ENCODE measurements at regions not wholly inside any gene's neighbourhood (a gene's known extent, or its start where the extent isn't known, plus 50 kb on each side); places are given as distances from the start of the nearest gene placed in this dataset.
"Not testable (repeated sequence)": the region's sequence is repeated elsewhere in the genome, so short reads cannot be mapped to it uniquely, and the experiment has no call there.

DNA sequence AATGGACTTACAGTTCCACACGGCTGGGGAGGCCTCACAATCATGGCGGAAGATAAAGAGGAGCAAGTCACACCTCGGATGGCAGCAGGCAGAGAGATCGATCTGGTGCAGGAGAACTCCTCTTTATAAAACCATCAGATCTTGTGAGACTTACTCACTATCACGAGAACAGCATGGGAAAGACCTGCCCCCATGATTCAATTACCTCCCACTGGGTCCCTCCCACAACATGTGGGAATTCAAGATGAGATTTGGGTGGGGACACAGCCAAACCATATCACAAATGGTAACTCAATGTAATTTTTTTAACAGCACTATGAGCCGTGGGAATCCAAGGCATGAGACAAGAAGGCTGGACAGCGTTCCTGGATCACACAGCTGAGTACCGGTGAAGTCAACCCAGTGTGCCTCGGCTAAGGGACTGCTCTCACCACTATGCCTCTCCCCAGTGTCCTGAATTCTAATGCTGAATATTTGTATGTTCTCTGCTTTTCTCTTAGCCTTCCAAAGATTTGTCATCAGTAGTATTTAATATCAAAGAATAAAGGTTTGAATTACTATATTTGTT is 84.3 kb downstream of the IRS2 start:
- not testable (repeated sequence) for DNase-seq

DNA sequence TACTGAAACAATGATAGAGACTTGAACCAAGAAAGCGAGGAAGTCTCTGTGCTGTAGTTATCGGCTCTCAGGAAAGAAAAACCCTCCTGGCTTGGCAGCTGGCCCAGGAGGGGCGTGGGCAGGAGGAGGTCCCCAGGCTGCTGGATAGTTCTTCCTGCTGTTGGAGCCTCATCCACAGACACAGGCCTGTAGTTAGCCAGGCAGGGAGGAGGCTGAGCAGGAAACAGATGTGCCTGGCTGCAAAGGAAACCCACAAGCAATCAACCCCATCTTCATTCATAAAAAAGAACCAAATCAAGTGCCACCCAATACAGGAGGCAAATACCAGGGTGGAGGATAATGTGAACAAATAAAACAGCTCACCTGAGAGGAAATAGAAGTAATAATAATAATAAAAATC is 86.2 kb downstream of the IRS2 start:
- DNase-seq: peak; percentile 99

DNA sequence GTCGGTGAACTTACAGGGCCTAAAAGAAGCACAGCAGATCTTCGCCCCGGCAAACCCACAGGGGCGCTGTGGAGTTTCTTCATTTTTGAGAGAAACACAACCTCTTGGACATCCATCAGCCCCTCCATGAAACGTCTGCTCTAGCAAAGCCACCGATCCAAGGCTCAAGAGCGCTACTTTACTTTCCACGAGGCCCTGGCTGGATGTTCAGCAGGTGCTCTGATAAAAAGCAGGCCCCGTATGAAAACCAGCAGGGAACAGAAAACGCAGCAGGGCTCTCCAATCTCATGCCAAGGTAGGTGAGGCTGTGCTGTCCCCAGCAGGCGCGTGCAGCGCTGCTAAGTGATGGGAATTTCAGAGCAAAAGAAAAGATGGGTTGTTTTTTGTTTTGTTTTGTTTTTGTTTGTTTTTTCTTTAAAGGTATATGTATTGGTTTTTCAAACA is 86.7 kb downstream of the IRS2 start:
- peak; percentile 47 to 49 for DNase-seq

DNA sequence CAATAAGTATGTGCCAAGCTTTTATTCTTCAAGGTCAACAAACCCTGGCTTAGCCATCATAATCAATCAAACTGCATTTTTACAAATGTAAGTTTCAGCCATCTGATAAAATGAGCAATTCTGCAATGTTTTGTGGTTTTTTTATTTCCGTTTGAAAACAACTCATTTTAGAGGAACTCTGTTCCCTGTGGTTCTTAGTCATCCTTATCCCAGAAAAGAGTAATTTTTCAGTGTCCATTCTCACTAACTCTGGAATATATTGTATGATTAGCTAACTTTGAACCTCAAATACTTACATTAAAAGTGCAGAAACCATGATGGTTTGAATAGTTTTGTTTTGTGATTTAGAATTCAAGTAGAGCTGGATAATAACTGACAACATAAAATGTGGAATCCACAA is 87.6 kb downstream of the IRS2 start:
- peak; percentile 29 to 50 for DNase-seq

DNA sequence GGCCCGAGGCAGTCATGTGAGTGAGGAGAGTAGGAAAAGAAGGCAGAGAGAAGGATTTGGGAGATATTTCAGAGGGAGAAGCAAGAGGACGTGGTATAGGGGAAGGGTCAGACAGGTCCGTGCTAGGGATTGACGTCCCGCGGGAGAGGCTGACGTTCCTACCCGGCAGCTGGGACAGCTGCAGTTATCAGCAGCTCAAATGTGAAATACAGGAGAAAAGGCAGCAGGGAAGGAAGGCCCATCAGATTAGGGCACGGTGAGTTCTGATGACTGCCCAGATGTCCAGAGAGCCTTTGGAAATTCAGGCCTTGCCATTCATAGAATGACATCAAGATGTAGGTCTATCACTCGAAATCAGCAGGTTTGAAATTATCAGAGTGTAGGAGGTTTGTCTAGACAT is 88.4 kb downstream of the IRS2 start:
- no peak for DNase-seq

DNA sequence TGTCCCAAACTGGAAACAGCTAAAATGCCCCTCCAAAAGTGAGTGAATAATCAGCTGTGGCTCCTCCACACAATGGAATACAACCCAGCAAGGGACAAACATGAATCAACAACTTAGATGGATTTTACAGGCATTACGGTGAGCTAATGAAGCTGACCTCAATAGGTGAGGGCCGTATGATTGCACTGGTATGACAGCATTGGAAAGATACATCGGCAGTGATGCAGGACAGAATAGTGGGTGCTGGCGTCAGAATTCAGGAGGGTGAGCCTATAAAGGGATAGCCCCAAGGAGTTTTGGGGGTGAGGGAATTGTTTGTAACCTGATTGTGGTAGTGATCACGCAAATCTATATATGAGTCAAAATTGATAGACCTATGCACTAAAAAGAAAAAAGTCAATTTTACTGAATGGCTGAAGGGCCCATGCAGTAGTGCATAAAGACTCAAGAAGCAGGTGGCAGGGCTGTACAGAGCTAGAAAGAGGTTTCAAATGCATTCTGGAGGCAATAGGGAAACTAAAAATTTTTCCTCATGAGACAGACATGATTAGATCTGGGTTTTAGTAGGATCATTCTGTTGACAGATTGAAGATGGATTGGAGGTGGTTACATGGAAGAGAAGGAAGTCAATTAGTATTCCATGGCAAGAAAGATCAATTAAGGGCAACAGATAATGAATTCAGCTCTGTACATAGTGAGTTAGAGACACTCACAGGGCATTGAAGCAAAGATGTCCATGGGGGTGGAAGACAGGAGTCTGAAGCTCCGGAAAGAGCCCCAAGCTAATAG is 90.8 kb downstream of the IRS2 start:
- no peak for DNase-seq

DNA sequence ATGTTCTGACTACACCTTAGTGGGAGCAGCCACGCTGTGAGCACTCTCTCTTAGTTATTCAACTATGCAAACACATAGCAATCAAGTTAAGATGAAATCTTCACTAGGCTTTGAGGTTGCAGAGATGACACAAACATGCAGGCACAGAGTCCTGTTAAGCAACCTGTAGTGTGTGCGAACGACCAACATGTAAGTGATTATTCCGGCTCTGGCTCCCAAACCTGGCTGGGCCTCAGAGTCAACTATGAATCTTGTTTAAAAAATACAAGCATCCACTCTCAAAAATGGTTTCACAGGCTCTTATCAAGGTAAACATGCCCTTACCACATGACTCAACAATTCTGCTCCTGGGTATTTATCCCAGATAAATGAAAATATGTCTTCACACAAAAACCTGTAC is 91.4 kb downstream of the IRS2 start:
- DNase-seq: no peak

DNA sequence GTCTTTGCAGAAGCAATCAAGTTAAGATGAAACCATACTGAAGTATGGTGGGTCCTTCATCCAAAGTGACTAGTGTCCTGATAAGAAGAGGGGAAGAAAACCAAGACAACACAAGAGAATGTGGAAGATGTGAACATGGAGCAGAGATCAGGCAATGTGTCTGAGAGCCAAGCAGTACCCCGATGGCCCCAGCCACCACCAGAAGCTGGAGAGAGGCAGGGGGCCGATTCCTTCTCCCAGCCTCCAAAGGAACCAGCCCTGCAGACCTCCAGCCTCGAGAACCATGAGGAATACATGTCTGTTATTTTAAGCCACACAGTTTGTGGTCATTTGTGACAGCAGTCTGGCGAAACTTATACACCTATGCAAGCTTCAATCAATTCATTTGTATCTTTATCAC is 93.2 kb downstream of the IRS2 start:
- no peak for DNase-seq

DNA sequence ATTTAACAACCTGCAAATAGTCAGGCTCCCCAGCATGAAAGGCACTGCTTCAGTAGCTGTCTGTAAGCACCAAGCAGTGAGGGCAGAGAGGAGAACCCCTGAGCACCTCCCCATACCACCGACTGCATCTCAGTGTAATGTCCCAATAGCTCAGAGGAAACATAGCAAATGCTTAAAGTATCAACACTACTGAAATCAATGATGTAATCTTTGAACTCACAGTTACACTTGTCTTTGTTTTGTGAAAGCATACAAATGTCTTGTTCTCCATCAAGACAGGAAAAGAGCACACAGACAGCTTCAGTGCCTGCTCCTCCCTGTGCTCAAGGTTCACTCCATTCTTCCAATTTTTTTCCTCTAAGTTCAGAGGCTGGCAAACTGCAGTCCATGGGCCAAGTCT is 94.7 kb downstream of the IRS2 start:
- DNase-seq: no peak

DNA sequence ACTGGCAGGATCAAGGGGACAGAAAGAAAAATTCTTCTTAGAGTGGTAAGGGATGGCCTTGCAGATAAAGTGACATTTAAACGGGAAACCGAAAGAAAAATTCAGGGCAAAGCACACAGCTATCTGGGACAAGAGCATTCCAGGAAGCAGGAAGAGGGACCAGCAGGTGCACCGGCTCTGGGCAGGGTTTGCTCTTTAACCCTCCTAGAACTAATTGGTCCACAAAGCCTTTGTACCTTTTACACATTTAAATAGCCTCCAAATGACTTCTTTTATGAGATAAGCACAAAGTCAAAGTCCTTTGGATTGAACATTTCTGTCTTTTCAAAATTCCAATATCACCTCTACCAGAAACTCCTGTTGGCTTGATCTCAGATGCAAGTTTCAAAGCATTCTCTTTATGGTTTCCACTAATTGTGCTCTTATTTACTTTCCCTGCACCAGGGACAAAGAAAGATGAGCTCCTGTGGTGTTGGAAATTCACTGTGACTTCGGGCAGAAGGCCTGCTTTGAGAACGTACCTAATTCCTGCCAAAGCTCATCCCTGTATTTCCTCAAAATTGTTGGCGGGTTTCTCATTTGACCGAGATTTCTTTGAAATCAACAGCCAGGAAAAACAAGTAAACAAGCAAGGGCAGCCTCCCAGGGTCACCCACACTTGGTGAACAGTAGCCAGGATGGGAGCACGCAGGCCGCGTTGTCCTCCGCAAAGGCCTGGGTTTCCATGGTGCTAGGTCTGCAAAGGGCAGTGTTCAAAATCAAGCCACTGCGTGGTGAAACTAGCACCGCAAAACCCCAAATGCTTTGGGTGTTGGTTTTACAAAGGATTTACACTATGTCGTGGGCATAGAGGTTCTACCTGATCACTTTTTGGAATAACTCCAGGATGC is 98.6 kb downstream of the IRS2 start:
- DNase-seq: no peak

DNA sequence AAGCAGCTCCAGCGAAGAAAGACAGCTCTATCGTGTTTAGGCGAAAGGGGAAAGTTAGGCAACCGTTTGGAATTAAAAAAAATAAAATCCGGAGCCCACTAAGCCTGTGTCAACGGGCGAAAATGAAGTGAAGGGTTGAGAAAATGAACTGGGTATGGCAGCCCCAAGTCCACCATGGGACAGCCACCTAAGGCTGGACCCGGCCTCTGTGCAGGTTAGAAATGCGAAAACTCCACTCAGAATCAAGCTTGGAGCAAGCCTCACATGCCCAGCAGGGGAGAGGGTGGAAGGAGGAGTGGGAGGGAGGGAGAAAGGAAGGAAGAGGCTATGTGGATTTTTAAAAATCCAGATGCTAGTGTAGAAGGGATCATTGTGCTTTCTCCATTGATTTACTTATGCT is 101.2 kb downstream of the IRS2 start:
- no peak for DNase-seq

DNA sequence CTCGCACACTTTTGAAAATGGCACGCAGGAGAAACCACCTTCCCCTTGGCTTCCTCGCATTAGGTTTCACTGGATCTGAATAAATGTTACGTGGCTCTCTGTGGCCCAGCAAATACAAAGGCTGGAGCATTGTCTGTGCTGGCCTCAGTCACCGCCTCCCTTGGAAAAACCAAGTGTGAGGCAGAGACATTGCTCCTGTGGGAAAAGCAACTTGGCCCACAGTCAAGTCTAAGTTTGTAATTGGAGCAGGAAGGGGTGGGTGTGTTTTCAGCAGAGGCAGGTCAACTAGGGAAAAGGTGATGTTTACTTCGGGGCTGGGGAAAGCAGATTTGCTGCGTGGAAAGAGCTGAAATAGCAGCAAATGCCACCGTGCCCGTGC is 101.6 kb downstream of the IRS2 start:
- no peak for DNase-seq

DNA sequence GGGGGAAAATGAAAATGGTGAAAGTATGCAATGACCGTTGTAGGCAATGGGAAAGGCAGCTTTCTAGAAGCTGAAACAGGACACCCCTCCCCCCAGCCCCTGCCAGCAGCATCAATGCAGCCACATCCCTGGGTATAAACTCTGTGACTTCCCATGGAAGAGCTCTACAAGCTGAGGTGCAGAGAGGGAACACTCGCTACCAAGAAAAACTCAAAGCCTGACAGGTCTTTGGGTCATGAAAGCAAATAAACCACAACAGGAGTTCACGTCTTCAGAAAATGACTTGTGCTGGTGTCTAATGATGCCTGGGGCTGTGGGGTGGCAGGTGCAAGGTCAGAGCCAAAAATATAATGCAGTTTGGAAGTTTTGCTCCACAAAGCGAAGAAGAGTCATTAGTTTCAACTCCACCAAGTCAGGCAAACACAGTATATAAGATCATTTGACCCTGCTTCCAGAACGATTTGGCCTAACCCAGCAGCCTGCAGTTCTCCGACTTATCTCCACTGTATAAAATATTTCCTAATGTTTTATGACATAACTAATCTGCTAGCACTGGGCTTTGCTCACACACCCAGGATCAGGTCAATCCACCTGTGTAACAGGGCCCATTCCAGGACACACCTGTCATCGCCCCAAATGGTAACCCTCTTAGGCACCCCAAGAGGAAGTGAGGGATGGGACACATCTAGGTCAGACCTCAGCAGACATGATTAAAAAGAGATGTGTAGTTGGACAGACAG is 102.1 kb downstream of the IRS2 start:
- no peak for DNase-seq

DNA sequence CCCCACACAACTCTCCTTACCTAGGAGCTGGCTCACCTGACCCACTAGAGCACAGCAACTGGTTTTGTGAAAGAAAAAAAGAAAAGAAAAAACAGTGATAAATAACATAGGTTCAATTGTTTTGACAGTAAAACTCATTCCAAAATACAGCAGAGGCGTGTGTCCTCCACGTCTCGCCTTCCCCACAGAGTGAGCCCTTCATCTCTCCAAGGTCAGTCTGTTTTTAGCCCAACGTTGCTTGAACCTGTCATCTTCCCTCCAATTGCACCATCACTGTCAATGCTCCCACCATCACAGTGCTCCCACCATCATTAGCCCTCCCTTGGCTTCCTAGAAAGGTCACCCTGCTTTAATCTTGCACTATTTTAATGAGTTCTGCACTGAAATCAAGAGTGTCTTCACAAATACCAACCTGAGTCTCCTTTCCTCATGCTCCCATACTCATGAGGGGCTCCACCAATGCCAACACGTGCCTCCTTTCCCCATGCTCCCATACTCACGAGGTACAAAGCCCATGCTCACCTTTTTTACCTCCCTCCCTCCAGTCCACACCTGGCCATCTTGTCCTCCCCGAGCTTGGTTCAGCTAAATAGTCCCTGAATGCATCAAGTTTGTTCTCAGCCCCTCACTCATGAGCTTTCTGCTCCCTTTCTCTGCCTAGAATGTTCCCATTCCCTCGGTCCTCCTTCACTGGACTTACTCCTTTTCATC is 103.7 kb downstream of the IRS2 start:
- no peak for DNase-seq

DNA sequence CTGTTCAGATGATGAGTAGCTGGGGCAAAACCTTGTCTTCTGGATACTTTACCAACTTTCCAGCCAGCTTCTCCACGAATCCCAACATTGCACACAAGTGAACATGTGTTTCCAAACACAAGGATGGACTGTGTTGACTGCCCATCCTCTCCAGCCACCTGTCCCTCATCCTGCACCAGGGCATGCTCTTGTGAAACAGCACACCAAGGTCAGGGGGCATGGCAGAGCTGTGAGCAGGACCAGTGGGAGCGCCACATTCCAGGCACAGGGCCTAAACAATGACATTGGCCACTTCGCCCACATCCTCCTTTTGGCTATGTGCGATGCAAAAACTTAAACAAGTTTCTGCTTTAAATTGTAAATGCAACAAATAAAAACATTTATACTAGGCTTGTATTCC is 105.5 kb downstream of the IRS2 start:
- no peak for DNase-seq

DNA sequence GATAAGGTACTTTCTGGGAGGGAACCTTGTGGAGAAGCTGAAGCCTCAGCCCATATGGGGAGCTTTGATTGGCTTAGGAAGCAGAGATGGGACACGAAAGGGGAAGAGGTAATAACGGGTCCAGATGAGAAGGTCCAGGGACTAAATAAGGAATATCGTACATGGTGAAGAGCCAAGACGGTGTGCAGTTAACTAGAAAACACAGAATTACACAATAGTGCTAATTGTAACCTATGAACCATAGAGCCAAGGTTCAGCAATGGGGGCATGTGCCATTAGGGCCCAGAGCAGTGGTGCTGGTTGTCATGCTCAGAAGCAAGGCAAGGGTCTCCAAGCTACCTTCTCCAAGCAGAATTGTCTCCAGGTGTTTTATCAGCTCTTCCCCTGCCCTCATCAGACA is 106.1 kb downstream of the IRS2 start:
- no peak for DNase-seq

DNA sequence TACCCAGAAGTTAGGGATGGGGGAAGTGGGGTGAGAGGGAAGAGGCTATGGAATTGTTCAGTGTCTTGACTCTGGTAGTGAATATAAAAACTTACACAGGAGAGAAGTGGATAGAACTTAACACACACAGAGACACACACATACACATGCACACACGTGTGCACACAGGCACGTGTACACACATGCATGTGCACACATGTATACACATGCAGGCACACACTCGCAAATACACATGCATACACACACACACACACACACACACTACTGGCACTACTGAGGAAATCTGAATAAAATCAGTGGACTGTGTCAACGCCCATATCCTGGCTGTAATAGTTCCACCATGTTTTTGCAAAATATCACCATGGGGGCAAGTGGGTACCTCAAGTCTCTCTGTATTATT is 107.9 kb downstream of the IRS2 start:
- DNase-seq: no peak

DNA sequence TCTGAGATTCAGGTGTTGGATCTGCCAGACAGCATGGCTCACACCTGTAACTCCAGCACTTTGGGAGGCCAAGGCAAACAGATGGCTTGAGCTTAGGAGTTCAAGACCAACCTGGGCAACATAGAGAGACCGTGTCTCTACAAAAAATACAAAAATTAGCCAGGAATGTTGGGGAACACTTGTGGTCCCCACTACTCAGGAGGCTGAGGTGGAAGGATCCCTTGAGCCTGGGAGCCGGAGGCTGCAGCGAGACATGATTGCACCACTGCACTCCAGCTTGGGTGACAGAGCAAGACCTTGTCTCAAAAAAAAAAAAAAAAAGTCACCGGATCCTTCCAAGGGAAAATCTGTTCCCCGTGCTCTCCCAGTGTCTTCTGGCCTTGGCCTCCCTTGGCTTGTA is 109.2 kb downstream of the IRS2 start:
- DNase-seq: no peak

DNA sequence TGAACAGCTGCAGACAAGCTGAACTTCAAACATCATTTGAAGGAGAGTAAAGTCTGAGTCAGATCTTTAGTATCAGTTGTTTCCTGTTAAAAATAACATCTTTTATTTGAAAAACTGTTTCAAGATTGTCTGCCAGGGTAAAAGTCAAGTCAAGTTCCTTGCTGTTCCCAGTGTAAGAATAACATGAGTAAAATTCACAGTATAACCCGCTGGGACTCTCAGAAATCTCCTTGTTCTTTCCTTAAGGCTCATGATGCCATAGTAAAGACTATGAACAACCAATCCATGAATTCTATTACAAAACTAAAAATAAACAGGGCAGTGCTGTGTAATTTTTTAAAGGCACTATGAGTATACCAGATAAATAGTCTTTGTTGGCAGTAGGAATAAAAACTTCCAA is 112.9 kb downstream of the IRS2 start:
- DNase-seq: no peak

DNA sequence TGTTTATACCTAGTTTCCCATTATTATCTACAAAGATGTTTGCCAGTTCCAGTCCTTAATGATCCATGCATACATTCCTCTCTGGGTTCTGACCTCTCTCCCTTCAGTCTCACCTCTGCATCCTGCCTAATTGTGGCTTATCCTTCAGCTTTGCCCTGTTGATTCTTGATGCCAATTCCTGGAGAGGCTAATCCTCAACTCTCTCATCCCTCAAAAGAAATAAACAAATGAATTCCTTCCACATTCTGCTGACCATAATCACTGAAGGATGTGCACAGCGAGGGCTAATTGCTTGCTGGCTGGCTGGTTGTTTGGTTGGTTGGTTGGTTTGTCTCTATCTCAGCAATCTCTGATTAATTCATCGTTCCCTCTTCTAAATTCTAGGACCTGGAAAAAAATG is 113.8 kb downstream of the IRS2 start:
- DNase-seq: no peak

DNA sequence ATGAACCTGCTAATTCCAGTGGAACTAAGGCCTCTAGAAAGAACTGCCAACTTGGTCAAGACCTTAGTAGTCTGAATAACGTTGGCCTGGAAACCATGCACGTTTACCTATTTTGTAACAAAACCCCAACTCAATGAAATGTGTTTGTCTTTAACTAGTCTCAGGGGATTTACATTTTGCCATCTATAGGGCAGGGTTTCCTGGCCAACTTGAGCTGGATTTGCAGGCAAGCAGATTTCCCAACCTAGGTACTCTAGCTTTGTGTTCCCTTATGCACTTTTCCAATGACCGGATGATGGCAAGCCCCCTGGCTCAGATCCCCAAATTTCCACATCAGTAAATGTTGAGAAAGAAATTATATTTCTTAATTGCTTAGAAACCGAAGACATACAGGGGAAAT is 114.5 kb downstream of the IRS2 start:
- no peak for DNase-seq

DNA sequence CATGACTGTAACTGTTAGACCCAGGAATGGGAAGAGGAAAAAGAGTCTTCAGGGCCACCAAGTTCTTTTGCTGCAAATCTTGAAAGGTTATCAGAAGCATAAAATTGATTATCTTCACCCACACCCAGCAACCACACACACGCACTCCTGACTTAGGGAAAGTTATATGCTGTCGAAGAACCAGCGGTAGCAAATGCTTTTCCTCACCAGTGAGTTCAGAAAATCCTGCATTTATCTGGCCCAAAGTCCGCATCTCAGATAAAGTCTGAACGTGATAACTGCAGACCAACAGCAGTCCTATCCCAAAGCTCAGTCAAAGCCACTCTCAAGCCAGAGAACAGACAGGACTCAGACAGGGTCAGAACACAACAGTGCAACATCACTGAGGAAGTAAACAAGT is 115.6 kb downstream of the IRS2 start:
- DNase-seq: no peak

DNA sequence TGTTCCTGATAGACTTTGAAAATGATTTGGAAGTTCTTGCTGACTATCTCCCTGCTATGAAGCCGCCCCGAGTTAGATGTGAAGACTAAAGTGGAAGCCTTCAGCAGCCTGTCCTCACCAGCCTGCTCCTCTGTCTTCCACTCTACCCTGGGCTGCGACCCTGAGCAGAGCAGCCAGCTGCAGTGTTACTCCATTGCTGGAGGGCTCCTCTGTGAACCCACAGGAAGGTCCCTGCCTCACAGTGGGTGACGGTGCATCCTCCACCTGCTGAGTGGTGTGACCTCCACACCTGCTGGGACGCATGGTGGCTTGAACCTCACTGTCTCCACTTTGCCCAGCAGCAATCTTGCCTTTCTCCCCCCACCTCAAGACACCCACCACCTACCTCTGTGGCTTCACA is 116.4 kb downstream of the IRS2 start:
- no peak for DNase-seq
